ENCODE measurements at regions not wholly inside any gene's neighbourhood (a gene's known extent, or its start where the extent isn't known, plus 50 kb on each side); places are given as distances from the start of the nearest gene placed in this dataset.

GRCh38 chr6:95856876-95857364 is 158.9 kb upstream of the FUT9 start (continued):
- TF ChIP-seq ZNF329 (CRISPR knock-in tag; IDR thresholded peaks at IDR 0.05; ENCODE audit: low read depth) = no peak
- no peak; the same call in 1 of the 2 replicates for TF ChIP-seq ZBTB7B (CRISPR knock-in tag; IDR thresholded peaks at IDR 0.05)
- TF ChIP-seq, protein P1, sequence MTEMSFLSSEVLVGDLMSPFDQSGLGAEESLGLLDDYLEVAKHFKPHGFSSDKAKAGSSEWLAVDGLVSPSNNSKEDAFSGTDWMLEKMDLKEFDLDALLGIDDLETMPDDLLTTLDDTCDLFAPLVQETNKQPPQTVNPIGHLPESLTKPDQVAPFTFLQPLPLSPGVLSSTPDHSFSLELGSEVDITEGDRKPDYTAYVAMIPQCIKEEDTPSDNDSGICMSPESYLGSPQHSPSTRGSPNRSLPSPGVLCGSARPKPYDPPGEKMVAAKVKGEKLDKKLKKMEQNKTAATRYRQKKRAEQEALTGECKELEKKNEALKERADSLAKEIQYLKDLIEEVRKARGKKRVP (CRISPR knock-in tag; IDR thresholded peaks at IDR 0.05) = no peak
- peak; percentile 80 for TF ChIP-seq SAP130 (CRISPR knock-in tag; IDR thresholded peaks at IDR 0.05; ENCODE audit: low read depth)
- TF ChIP-seq ZMYM2 (CRISPR knock-in tag; IDR thresholded peaks at IDR 0.05) = peak; percentile 61; the same call in 1 of the 2 replicates
- no peak for TF ChIP-seq SMARCC2 (IDR thresholded peaks at IDR 0.05)
- peak; percentile 57; the same call in 1 of the 2 replicates for TF ChIP-seq ZNF609 (CRISPR knock-in tag; IDR thresholded peaks at IDR 0.05; ENCODE audit: borderline replicate concordance)
- 0 out of 2 replicates have a peak, but pooled peaks have one; percentile 29 for TF ChIP-seq HBP1 (CRISPR knock-in tag; IDR thresholded peaks at IDR 0.05; ENCODE audit: low read depth)
- TF ChIP-seq ELF3 (CRISPR knock-in tag; IDR thresholded peaks at IDR 0.05) = peak; percentile 98
- peak; percentile 43; the same call in 1 of the 2 replicates for TF ChIP-seq GABPB1 (CRISPR knock-in tag; IDR thresholded peaks at IDR 0.05)
- peak; percentile 37; the same call in 1 of the 2 replicates for TF ChIP-seq SIN3A (IDR thresholded peaks at IDR 0.05; ENCODE audit: borderline replicate concordance, low read depth, low read length)
- TF ChIP-seq ZBTB42 (CRISPR knock-in tag; IDR thresholded peaks at IDR 0.05) = no peak
- peak; percentile 16; the same call in 1 of the 2 replicates for TF ChIP-seq ZNF205 (CRISPR knock-in tag; IDR thresholded peaks at IDR 0.05)
- TF ChIP-seq ATRX (CRISPR knock-in tag; IDR thresholded peaks at IDR 0.05; ENCODE audit: borderline replicate concordance) = no peak
- TF ChIP-seq SP4 (CRISPR knock-in tag; IDR thresholded peaks at IDR 0.05) = 0 out of 2 replicates have a peak, but pooled peaks have one; percentile 32
- TF ChIP-seq EHMT2 (IDR thresholded peaks at IDR 0.05; ENCODE audit: borderline replicate concordance, low read depth, low read length) = no peak
- no peak for TF ChIP-seq CTCF (CRISPR knock-in tag; IDR thresholded peaks at IDR 0.05)
- TF ChIP-seq ZBTB20 (CRISPR knock-in tag; IDR thresholded peaks at IDR 0.05; ENCODE audit: borderline replicate concordance, low read depth) = peak; percentile 50; the same call in 1 of the 2 replicates
- no peak for TF ChIP-seq ISX (CRISPR knock-in tag; conservative IDR thresholded peaks at IDR 0.05)
- peak; percentile 85 for TF ChIP-seq KAT8 (CRISPR knock-in tag; IDR thresholded peaks at IDR 0.05)
- TF ChIP-seq ZNF468 (CRISPR knock-in tag; IDR thresholded peaks at IDR 0.05) = no peak
- TF ChIP-seq BRD4 (CRISPR knock-in tag; IDR thresholded peaks at IDR 0.05) = no peak

Data from HepG2 (cell line).